OCI-LY1 (cell line): ENCODE measurements at regions not wholly inside any gene's neighbourhood (a gene's known extent, or its start where the extent isn't known, plus 50 kb on each side); places are given as distances from the start of the nearest gene placed in this dataset.

Experiments
- H2AFZ ChIP-seq: fragments of 200-600 bp; sonication (generic), shearing (Covaris generic); 2 replicates; pipeline ENCODE4 v1.6.0; 2014; ENCODE audit warnings: antibody characterized with exemption, mild to moderate bottlenecking, low read length
- H3F3A ChIP-seq: fragments of 200-600 bp; sonication (generic), shearing (Covaris generic); 2 replicates; pipeline ENCODE4 v1.6.0; 2014; ENCODE audit warnings: mild to moderate bottlenecking, antibody characterized with exemption, low read length, moderate library complexity; ENCODE audit not compliant: insufficient read depth
- H3K27ac ChIP-seq: fragments of 200-600 bp; sonication (generic); 2 replicates; pipeline ENCODE4 v1.5.1; 2014; ENCODE audit warnings: low read length, mixed run types, mild to moderate bottlenecking, low read depth; ENCODE audit not compliant: poor library complexity, severe bottlenecking
- H3K27me3 ChIP-seq: fragments of 200-600 bp; sonication (generic); 2 replicates; pipeline ENCODE4 v1.6.0; 2014; ENCODE audit warnings: antibody characterized with exemption, mild to moderate bottlenecking, low read length, moderate library complexity; ENCODE audit not compliant: insufficient read depth
- H3K36me3 ChIP-seq: fragments of 200-600 bp; sonication (generic); 2 replicates; pipeline ENCODE4 v1.6.1; 2014; ENCODE audit warnings: mild to moderate bottlenecking, antibody characterized with exemption, low read length, moderate library complexity, mixed read lengths; ENCODE audit not compliant: insufficient read depth
- H3K4me1 ChIP-seq: fragments of 200-600 bp; sonication (generic); 2 replicates; pipeline ENCODE4 v1.5.1; 2014; ENCODE audit warnings: mild to moderate bottlenecking, low read length, moderate library complexity; ENCODE audit not compliant: insufficient read depth, severe bottlenecking
- H3K4me2 ChIP-seq: fragments of 200-600 bp; sonication (generic), shearing (Covaris generic); 2 replicates; pipeline ENCODE4 v1.6.1; 2014; ENCODE audit warnings: low read length
- H3K4me3 ChIP-seq: fragments of 200-600 bp; sonication (generic); 2 replicates; pipeline ENCODE4 v1.5.1; 2014; ENCODE audit warnings: low read length, low read depth, mild to moderate bottlenecking, mixed read lengths; ENCODE audit not compliant: poor library complexity, severe bottlenecking
- H3K79me2 ChIP-seq: fragments of 200-600 bp; shearing (Covaris generic); 2 replicates; pipeline ENCODE4 v1.6.1; 2016; ENCODE audit warnings: mixed run types, low read length, mixed read lengths; ENCODE audit not compliant: insufficient read depth
- H3K9ac ChIP-seq: fragments of 200-600 bp; sonication (generic), shearing (Covaris generic); 2 replicates; pipeline ENCODE4 v1.6.1; 2014; ENCODE audit warnings: mild to moderate bottlenecking, low read length, mixed read lengths
- H3K9me2 ChIP-seq: fragments of 200-600 bp; sonication (generic), shearing (Covaris generic); 2 replicates; pipeline ENCODE4 v1.6.1; 2014; ENCODE audit warnings: low read depth, mild to moderate bottlenecking, low read length, mixed read lengths
- H3K9me3 ChIP-seq: fragments of 200-600 bp; shearing (Covaris generic); 2 replicates; pipeline ENCODE4 v1.6.1; 2014; ENCODE audit warnings: low read length, mixed read lengths
- H4K20me1 ChIP-seq: fragments of 200-600 bp; sonication (generic), shearing (Covaris generic); 2 replicates; pipeline ENCODE4 v1.6.0; 2016; ENCODE audit warnings: mild to moderate bottlenecking, low read length; ENCODE audit not compliant: insufficient read depth
- CTCF ChIP-seq: fragments of 200-600 bp; sonication (generic), shearing (Covaris generic); IDR thresholded peaks from 2 replicates; pipeline ENCODE4 v1.5.1; 2017; ENCODE audit warnings: mild to moderate bottlenecking, antibody characterized with exemption, low read length, moderate library complexity, mixed read lengths
- EZH2 ChIP-seq: fragments of 200-600 bp; sonication (generic), shearing (Covaris generic); IDR thresholded peaks from 2 replicates; pipeline ENCODE4 v1.8.0; 2017; ENCODE audit warnings: borderline replicate concordance, mixed run types, mild to moderate bottlenecking, antibody characterized with exemption, low read length, moderate library complexity, mixed read lengths

GRCh38 chr9:3600672-3601071, 74.9 kb upstream of the RFX3 start:
- no peak overlapping the region for H3K9ac ChIP-seq

GRCh38 chr9:3597792-3598191, 72.0 kb upstream of the RFX3 start:
- H4K20me1 ChIP-seq = no peaks in the 10 kb centered on the region
- H3K9me2 ChIP-seq = no peaks in the 10 kb centered on the region
- no peak overlapping the region for H3K4me3 ChIP-seq
- no peaks in the 10 kb centered on the region for H3F3A ChIP-seq
- no peak overlapping the region for H3K27ac ChIP-seq
- no peak overlapping the region for H2AFZ ChIP-seq
- no peaks in the 10 kb centered on the region for H3K79me2 ChIP-seq
- H3K4me2 ChIP-seq = no peak overlapping the region
- H3K9me3 ChIP-seq = no peaks in the 10 kb centered on the region
- no peak overlapping the region for H3K9ac ChIP-seq
- H3K36me3 ChIP-seq = no peaks in the 10 kb centered on the region
- TF ChIP-seq CTCF = no peak
- TF ChIP-seq EZH2 = no peak
- no peaks in the 10 kb centered on the region for H3K4me1 ChIP-seq
- no peaks in the 10 kb centered on the region for H3K27me3 ChIP-seq

More at GRCh38 chr9:3600672-3601071, 74.9 kb upstream of the RFX3 start:
- H3K4me1 ChIP-seq = no peaks in the 10 kb centered on the region
- no peaks in the 10 kb centered on the region for H3K79me2 ChIP-seq
- H3K9me2 ChIP-seq = no peaks in the 10 kb centered on the region
- no peaks in the 10 kb centered on the region for H4K20me1 ChIP-seq
- no peaks in the 10 kb centered on the region for H3K9me3 ChIP-seq
- no peaks in the 10 kb centered on the region for H3F3A ChIP-seq
- no peak overlapping the region for H3K4me3 ChIP-seq
- H3K36me3 ChIP-seq = no peaks in the 10 kb centered on the region
- TF ChIP-seq CTCF = no peak
- no peak for TF ChIP-seq EZH2
- H3K27me3 ChIP-seq = no peaks in the 10 kb centered on the region
- no peak overlapping the region for H3K27ac ChIP-seq
- H2AFZ ChIP-seq = no peak overlapping the region
- no peak overlapping the region for H3K4me2 ChIP-seq

GRCh38 chr9:3586066-3586465, 60.3 kb upstream of the RFX3 start:
- Histone ChIP-seq H3K27me3 (no peaks in the 10 kb centered on the region), H2AFZ (no peak overlapping the region), H3K36me3 (no peaks in the 10 kb centered on the region), H3K4me3 (no peak overlapping the region), H3K4me1 (no peaks in the 10 kb centered on the region), H3K9me3 (peaks cover 10% of the 10 kb centered on the region), H3K9me2 (no peaks in the 10 kb centered on the region), H3K9ac (no peak overlapping the region), H3F3A (no peaks in the 10 kb centered on the region), H4K20me1 (no peaks in the 10 kb centered on the region), H3K79me2 (no peaks in the 10 kb centered on the region), H3K27ac (no peak overlapping the region), H3K4me2 (no peak overlapping the region)
- TF ChIP-seq EZH2 (no peak), CTCF (no peak)
